NT2/D1 (cell line): ENCODE measurements at regions not wholly inside any gene's neighbourhood (a gene's known extent, or its start where the extent isn't known, plus 50 kb on each side); places are given as distances from the start of the nearest gene placed in this dataset.

Experiments
- YY1 ChIP-seq: IDR thresholded peaks from 2 replicates; pipeline ENCODE4 v1.6.1; 2011; ENCODE audit not compliant: insufficient read length, insufficient read depth
- ZNF274 ChIP-seq: IDR thresholded peaks from 2 replicates; pipeline ENCODE4 v1.6.1; 2011; ENCODE audit warnings: mild to moderate bottlenecking, low read depth, low read length

- TF ChIP-seq ZNF274, result no peak
- no peak for TF ChIP-seq YY1
Observed at GRCh38 chr1:114227059-114227458, 73.4 kb upstream of the SYT6 start.
